Uterus (tissue), 3 donors: ENCODE measurements at regions not wholly inside any gene's neighbourhood (a gene's known extent, or its start where the extent isn't known, plus 50 kb on each side); places are given as distances from the start of the nearest gene placed in this dataset.
"Not testable (repeated sequence)": the region's sequence is repeated elsewhere in the genome, so short reads cannot be mapped to it uniquely, and the experiment has no call there.

Experiments used
- DNase-seq, 2 donors: peaks; one replicate each; pipeline ENCODE4 v3.0.0-alpha.2; 2019 to 2020
- H3K27ac ChIP-seq, 2 donors: fragments of 200-600 bp; sonication (generic); 1 replicate in 1 of 2; 2 replicates in 1 of 2; pipeline ENCODE4 v1.5.1; 2016 to 2018
- H3K27me3 ChIP-seq, 2 donors: fragments of 200-600 bp; sonication (generic); one replicate each; pipeline ENCODE4 v1.5.1; 2018 to 2019; ENCODE audit warnings: control low read depth in 1 of 2
- H3K36me3 ChIP-seq, 2 donors: fragments of 200-600 bp; sonication (generic); one replicate each; pipeline ENCODE4 v1.5.1; 2019; ENCODE audit warnings: control low read depth in 1 of 2
- H3K4me1 ChIP-seq, 2 donors: fragments of 200-600 bp; sonication (generic); one replicate each; pipeline ENCODE4 v1.5.1; 2018 to 2019; ENCODE audit warnings: control low read depth in 1 of 2
- H3K4me3 ChIP-seq, 2 donors: fragments of 200-600 bp; sonication (generic); 1 replicate in 1 of 2; 2 replicates in 1 of 2; pipeline ENCODE4 v1.5.1; 2018 to 2019; ENCODE audit warnings: mild to moderate bottlenecking in 1 of 2
- H3K9me3 ChIP-seq, 2 donors: fragments of 200-600 bp; sonication (generic); one replicate each; pipeline ENCODE4 v1.5.1; 2019; ENCODE audit warnings: control low read depth in 1 of 2
- CTCF ChIP-seq, 4 experiments: fragments of 200-600 bp in 2 of 4; fragments of 450-650 bp in 2 of 4; sonication (generic) in 2 of 4; IDR thresholded peaks; one replicate each; pipeline ENCODE4 v1.5.1; 2016 to 2019; ENCODE audit warnings: antibody characterized with exemption in 4 of 4, mild to moderate bottlenecking in 2 of 4, moderate library complexity in 1 of 4
- POLR2A ChIP-seq, 2 donors: fragments of 450-650 bp; IDR thresholded peaks; one replicate each; pipeline ENCODE4 v1.6.1; 2016; ENCODE audit warnings: antibody characterized with exemption in 2 of 2, mild to moderate bottlenecking in 1 of 2, moderate library complexity in 1 of 2
- intact Hi-C: fragments of 100-400 bp; cut with DNase I; formaldehyde crosslinking; loops from one replicate; pipeline ENCODE4 v1.15.1; 2023; ENCODE audit warnings: low total_unique reads
- donor health status: DM: yes; HTN: yes; CAD: no.

GRCh38 chr1:79507770-79508169 lies 501.2 kb upstream of the ADGRL4 start:
- Histone ChIP-seq H3K36me3 (no peaks in the 10 kb centered on the region), H3K9me3 (no peaks in the 10 kb centered on the region), H3K4me1 (no peaks in the 10 kb centered on the region), H3K27me3 (no peaks in the 10 kb centered on the region), H3K4me3 (no peak overlapping the region), H3K27ac (no peak overlapping the region)
- TF ChIP-seq POLR2A (IDR thresholded peaks at IDR 0.05) (no peak), CTCF (IDR thresholded peaks at IDR 0.05) (no peak)
- intact Hi-C loops, result no loop called here
- DNase-seq, result no peak

- DNase-seq, result no peak
- Histone ChIP-seq H3K9me3 (no peaks in the 10 kb centered on the region), H3K27me3 (no peaks in the 10 kb centered on the region), H3K4me1 (no peaks in the 10 kb centered on the region), H3K27ac (no peak overlapping the region), H3K4me3 (no peak overlapping the region), H3K36me3 (no peaks in the 10 kb centered on the region)
- intact Hi-C loops, result no loop called here
- TF ChIP-seq POLR2A (IDR thresholded peaks at IDR 0.05) (no peak), CTCF (IDR thresholded peaks at IDR 0.05) (no peak)
Observed at GRCh38 chr1:79501153-79501552, 494.6 kb upstream of the ADGRL4 start.

GRCh38 chr1:79499541-79499940 lies 493.0 kb upstream of the ADGRL4 start:
- TF ChIP-seq POLR2A (IDR thresholded peaks at IDR 0.05) (no peak), CTCF (IDR thresholded peaks at IDR 0.05) (no peak)
- intact Hi-C loops, result no loop called here
- Histone ChIP-seq H3K27me3 (no peaks in the 10 kb centered on the region), H3K4me1 (no peaks in the 10 kb centered on the region), H3K27ac (no peak overlapping the region), H3K9me3 (no peaks in the 10 kb centered on the region), H3K4me3 (no peak overlapping the region), H3K36me3 (no peaks in the 10 kb centered on the region)
- DNase-seq, result no peak

- intact Hi-C loops, result no loop called here
Observed at GRCh38 chr1:79497193-79497773, 490.8 kb upstream of the ADGRL4 start.

GRCh38 chr1:79496129-79496528 lies 489.6 kb upstream of the ADGRL4 start:
- Histone ChIP-seq H3K27me3 (no peaks in the 10 kb centered on the region), H3K36me3 (no peaks in the 10 kb centered on the region), H3K4me3 (no peak overlapping the region), H3K27ac (no peak overlapping the region), H3K4me1 (no peaks in the 10 kb centered on the region), H3K9me3 (no peaks in the 10 kb centered on the region)
- DNase-seq, result no peak
- TF ChIP-seq POLR2A (IDR thresholded peaks at IDR 0.05) (no peak), CTCF (IDR thresholded peaks at IDR 0.05) (no peak)
- intact Hi-C loops, result no loop called here

More at GRCh38 chr1:79497193-79497773, 490.8 kb upstream of the ADGRL4 start:
- H3K4me1 ChIP-seq, result no peaks in the 10 kb centered on the region
- H3K27ac ChIP-seq, result no peak overlapping the region
- no peak overlapping the region for H3K4me3 ChIP-seq
- H3K36me3 ChIP-seq, result no peaks in the 10 kb centered on the region
- no peak for TF ChIP-seq POLR2A (IDR thresholded peaks at IDR 0.05)
- peak in 2 of 4 experiments; percentile 30 to 35 for TF ChIP-seq CTCF (IDR thresholded peaks at IDR 0.05)
- no peak for DNase-seq
- no peaks in the 10 kb centered on the region for H3K27me3 ChIP-seq
- H3K9me3 ChIP-seq, result no peaks in the 10 kb centered on the region

GRCh38 chr1:79493702-79494101 lies 487.2 kb upstream of the ADGRL4 start:
- DNase-seq, H3K9me3 ChIP-seq, H3K36me3 ChIP-seq, H3K4me1 ChIP-seq, H3K4me3 ChIP-seq, intact Hi-C loops, H3K27me3 ChIP-seq, H3K27ac ChIP-seq: not testable (repeated sequence)

- DNase-seq, H3K36me3 ChIP-seq, H3K4me1 ChIP-seq, H3K9me3 ChIP-seq, H3K4me3 ChIP-seq, H3K27ac ChIP-seq, intact Hi-C loops, H3K27me3 ChIP-seq: not testable (repeated sequence)
Observed at GRCh38 chr1:79488572-79489121, 482.1 kb upstream of the ADGRL4 start.
